GM12874 (cell line): ENCODE measurements at regions not wholly inside any gene's neighbourhood (a gene's known extent, or its start where the extent isn't known, plus 50 kb on each side); places are given as distances from the start of the nearest gene placed in this dataset.

Source experiments
- TF ChIP-seq, protein P1 (sequence below): IDR thresholded peaks from 2 replicates; pipeline ENCODE4 v1.5.1; 2011; ENCODE audit warnings: low read depth, mild to moderate bottlenecking, control low read depth, low read length, moderate library complexity; ENCODE audit not compliant: insufficient read depth

DNA sequence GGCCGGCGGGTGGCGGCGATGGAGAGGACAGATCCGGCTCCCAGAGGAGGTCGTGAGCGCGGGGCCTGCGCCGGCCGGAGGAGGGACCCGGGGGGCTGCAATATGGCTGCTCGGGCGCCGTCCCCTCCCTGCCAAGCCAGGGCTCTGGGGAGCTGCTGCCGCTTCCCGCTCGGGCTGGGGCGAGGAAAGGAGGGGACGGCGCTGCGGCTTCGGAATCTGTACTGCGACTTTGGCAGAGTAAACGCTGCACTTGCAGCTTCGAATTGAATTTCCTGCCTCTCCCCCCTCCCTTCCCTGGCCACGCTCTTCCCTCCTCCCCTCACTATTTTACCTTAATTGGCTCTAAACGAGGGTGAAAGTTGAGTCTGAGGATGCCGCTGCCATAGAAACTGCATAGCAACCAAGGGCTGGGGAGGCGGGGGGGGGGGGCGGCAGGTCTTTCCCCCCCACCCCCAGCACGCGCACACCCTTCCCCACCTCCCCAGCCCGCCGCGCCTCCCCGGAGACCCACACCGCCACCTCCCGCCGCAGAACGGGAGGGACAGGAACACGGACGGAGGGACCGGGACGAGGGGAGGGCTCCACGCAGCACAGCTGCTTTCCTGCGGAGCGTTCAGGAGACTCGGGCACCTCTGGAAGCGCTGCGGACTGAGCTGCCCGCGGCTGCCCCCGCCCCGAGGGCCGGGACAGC is 93.9 kb downstream of the RNASET2 start:
- TF ChIP-seq, protein P1, sequence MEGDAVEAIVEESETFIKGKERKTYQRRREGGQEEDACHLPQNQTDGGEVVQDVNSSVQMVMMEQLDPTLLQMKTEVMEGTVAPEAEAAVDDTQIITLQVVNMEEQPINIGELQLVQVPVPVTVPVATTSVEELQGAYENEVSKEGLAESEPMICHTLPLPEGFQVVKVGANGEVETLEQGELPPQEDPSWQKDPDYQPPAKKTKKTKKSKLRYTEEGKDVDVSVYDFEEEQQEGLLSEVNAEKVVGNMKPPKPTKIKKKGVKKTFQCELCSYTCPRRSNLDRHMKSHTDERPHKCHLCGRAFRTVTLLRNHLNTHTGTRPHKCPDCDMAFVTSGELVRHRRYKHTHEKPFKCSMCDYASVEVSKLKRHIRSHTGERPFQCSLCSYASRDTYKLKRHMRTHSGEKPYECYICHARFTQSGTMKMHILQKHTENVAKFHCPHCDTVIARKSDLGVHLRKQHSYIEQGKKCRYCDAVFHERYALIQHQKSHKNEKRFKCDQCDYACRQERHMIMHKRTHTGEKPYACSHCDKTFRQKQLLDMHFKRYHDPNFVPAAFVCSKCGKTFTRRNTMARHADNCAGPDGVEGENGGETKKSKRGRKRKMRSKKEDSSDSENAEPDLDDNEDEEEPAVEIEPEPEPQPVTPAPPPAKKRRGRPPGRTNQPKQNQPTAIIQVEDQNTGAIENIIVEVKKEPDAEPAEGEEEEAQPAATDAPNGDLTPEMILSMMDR: no peak; the same call in 1 of the 2 replicates

DNA sequence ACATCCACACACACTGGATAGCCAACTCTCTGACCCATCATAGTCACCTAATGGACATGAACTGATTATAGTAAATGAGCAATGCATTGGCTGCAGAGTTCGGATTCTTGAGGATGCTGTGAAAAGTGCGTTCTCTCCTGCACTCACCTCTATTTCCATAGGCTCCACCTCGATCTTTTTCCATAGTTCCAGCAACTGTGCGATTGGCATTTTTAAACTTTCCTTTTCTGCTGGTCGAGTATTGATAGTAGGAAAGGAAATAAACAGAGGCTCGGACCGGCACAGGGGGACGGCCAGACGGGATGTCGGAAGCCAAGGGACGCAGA is 94.4 kb downstream of the RNASET2 start:
- TF ChIP-seq, protein P1: no peak

DNA sequence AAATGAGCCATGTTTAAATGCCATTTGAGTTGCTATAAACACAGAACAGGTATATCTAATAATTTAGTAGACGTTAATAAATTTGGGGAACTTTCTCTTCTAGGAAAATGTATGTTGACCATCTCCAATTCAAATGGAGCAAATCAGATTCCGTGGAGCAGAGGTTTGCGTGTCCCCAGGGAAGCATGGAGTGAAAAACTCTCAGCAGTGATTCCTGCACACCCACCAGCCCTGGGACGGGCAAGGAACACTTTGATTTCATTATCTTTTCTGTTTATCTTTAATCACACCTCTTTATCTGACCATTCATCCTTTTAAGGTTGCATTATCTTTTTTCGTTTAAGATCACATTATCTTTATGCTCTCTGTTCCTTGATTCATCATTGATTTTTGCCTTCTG is 95.0 kb downstream of the RNASET2 start:
- TF ChIP-seq, protein P1: no peak

DNA sequence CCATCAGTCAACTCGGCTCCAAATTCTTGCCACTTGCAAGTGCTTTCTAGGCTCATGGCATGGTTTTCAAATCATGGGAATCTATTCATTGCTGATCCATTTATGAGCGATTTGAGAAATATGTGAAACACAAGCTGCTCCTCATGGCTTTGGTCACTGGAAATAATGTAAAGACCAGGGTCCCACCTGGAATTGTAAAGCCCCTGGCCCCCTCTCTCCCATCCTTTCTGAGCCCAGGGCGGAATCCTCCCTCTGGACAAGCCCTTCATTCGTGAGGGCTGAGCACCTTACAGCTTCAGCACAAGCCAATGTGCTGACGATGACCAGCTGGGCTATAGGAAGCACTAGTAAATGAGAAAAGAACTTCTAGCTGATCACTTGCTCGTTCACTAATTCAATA is 96.0 kb downstream of the RNASET2 start:
- TF ChIP-seq, protein P1: no peak

DNA sequence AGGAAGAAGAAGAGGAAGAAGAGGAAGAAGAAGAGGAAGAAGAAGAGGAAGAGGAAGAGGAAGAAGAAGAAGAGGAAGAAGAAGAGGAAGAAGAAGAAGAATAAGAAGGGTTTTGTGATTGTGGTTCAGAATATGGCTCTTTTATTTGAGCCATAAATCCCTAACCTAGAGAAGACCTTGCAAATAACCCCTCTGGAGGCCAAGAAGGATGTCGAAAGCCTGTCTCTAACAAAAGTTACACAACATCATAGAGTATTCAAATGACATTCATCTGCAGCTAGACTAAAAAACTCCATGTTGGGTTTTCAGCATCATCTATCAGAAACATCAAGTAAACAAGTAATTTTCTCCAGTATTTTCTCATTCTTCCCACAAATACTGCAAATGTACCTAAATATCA is 100.9 kb downstream of the RNASET2 start:
- TF ChIP-seq, protein P1: no peak

DNA sequence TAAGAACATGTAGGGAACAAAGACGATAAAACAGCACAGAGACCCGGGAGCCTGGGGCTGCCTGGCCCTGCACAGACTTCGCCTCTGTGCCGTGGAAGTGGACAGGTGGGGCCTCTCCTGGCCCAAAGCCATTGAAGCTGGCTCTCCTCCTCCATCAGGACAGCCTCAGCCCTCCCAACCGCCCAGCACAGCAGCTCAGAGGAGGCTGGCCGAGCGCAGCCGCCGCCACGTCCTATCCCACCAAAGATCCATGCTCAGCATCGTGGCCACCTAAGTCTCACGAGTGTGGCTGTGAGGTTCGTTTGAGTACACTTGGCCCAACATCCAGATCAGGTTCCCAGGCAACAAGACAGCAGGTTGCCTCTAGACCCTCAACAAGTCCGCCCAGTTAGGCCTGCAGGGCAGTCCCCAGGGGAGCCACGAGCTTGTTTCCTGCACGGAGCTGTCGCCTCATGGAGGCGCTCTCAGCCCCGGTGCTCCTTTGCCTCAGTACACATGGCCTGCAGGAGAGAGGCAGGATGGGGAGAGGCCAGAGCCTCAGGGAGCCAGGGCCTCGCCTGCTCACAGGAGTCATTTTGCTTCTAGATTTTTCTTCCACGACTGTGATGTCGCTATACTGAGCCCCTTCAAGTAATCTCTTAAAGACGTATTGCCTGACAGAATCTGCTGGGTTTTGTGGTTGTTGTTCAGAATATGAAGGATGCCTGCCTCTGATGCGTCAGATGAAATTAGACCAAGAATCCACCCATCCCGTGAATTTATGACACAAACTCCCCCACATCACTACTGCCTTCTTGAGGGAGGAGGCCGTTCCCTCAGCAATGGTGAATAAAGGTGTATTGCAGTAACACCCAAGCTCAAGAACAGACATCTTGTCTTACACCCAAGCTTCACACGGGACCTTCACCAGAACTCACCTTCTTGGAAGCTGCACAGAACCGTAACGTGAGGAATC is 102.7 kb downstream of the RNASET2 start:
- TF ChIP-seq, protein P1: no peak

DNA sequence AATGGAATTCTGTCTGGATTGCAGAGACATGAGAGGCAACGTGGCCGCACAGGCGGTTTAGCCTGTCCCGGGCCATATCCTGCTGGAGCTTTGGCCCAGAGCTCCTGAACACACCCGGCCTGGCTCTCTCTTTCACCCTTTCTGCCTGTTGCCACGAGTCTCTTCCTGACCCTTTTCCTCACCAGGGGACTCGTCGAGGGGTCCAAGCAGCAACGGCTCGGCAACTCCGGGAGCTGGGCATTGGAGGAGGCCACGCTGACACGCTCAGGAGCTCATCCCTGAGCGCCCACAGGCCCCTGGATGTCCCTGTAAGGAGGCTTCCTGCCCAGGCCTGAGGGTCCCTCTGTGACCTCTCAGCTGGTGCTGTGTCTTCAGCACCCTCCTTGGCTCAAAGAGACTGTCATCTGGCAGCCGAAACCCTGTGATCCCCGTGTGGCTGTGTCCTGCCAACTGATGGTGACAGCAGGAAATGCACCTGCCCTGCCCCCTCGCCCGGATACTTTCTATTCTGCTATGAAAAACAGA is 103.8 kb downstream of the RNASET2 start:
- TF ChIP-seq, protein P1: peak; percentile 28; the same call in 1 of the 2 replicates
